ENCODE measurements at regions not wholly inside any gene's neighbourhood (a gene's known extent, or its start where the extent isn't known, plus 50 kb on each side); places are given as distances from the start of the nearest gene placed in this dataset.

GRCh38 chr13:21973437-21974125, 302.7 kb downstream of the FGF9 start:
- Histone ChIP-seq H3K9ac (ENCODE audit: low read length) (no peak overlapping the region), H3K18ac (ENCODE audit: low read length) (no peak overlapping the region), H3K4me2 (ENCODE audit: low read length) (no peak overlapping the region), H3K56ac (ENCODE audit: low read length) (no peak overlapping the region), H4K5ac (ENCODE audit: low read length) (no peak overlapping the region), H3K23ac (ENCODE audit: low read length) (no peak overlapping the region), H3K27me3 (ENCODE audit: insufficient read depth, low read length, poor library complexity) (no peaks in the 10 kb centered on the region), H3K79me1 (ENCODE audit: low read length) (no peaks in the 10 kb centered on the region), H3K36me3 (ENCODE audit: control insufficient read depth, insufficient read depth, low read length) (no peaks in the 10 kb centered on the region), H2BK120ac (ENCODE audit: low read depth, low read length) (no peak overlapping the region), H3K79me2 (ENCODE audit: control insufficient read depth, insufficient read depth, low read length) (no peaks in the 10 kb centered on the region), H2BK15ac (replicated peaks; ENCODE audit: low read depth) (no peak overlapping the region), H3K4me1 (ENCODE audit: control insufficient read depth, low read depth, low read length) (no peaks in the 10 kb centered on the region), H3K4ac (ENCODE audit: low read depth, low read length) (no peak overlapping the region), H3K27ac (ENCODE audit: low read depth, low read length) (no peak overlapping the region), H2AK5ac (ENCODE audit: low read length) (no peak overlapping the region), H3K4me3 (ENCODE audit: low read length) (no peak overlapping the region), H4K8ac (ENCODE audit: low read depth, low read length) (no peak overlapping the region), H2BK5ac (ENCODE audit: low read length) (no peak overlapping the region)
- DNase-seq: no peak
- no CpG with 5 or more reads among the region's 19 CpGs for WGBS (ENCODE audit: extremely low coverage, insufficient coverage, low lambda C conversion rate)

- Histone ChIP-seq H2BK5ac (ENCODE audit: low read length) (no peak overlapping the region), H3K56ac (ENCODE audit: low read length) (no peak overlapping the region), H3K79me1 (ENCODE audit: low read length) (no peaks in the 10 kb centered on the region), H3K27me3 (ENCODE audit: insufficient read depth, low read length, poor library complexity) (no peaks in the 10 kb centered on the region), H2BK15ac (replicated peaks; ENCODE audit: low read depth) (no peak overlapping the region), H3K4me3 (ENCODE audit: low read length) (no peak overlapping the region), H3K23ac (ENCODE audit: low read length) (no peak overlapping the region), H2BK120ac (ENCODE audit: low read depth, low read length) (no peak overlapping the region), H4K8ac (ENCODE audit: low read depth, low read length) (no peak overlapping the region), H3K4me2 (ENCODE audit: low read length) (no peak overlapping the region), H3K9ac (ENCODE audit: low read length) (no peak overlapping the region), H3K36me3 (ENCODE audit: control insufficient read depth, insufficient read depth, low read length) (no peaks in the 10 kb centered on the region), H2AK5ac (ENCODE audit: low read length) (no peak overlapping the region), H3K18ac (ENCODE audit: low read length) (no peak overlapping the region), H3K79me2 (ENCODE audit: control insufficient read depth, insufficient read depth, low read length) (no peaks in the 10 kb centered on the region), H4K5ac (ENCODE audit: low read length) (no peak overlapping the region), H3K4me1 (ENCODE audit: control insufficient read depth, low read depth, low read length) (no peaks in the 10 kb centered on the region), H3K27ac (ENCODE audit: low read depth, low read length) (no peak overlapping the region), H3K4ac (ENCODE audit: low read depth, low read length) (no peak overlapping the region)
- DNase-seq: no peak
- WGBS (ENCODE audit: extremely low coverage, insufficient coverage, low lambda C conversion rate): no CpG with 5 or more reads among the region's 8 CpGs
These were observed 303.9 kb downstream of the FGF9 start for GRCh38 chr13:21974741-21975140.

GRCh38 chr13:21976159-21976558, 305.3 kb downstream of the FGF9 start:
- H3K79me1 ChIP-seq (ENCODE audit: low read length): no peaks in the 10 kb centered on the region
- no peak overlapping the region for H2AK5ac ChIP-seq (ENCODE audit: low read length)
- no CpG with 5 or more reads among the region's 10 CpGs for WGBS (ENCODE audit: extremely low coverage, insufficient coverage, low lambda C conversion rate)

GRCh38 chr13:21979161-21979806, 308.4 kb downstream of the FGF9 start:
- Histone ChIP-seq H2BK5ac (ENCODE audit: low read length) (no peak overlapping the region), H3K4me1 (ENCODE audit: control insufficient read depth, low read depth, low read length) (peaks cover 3% of the 10 kb centered on the region), H3K79me2 (ENCODE audit: control insufficient read depth, insufficient read depth, low read length) (no peaks in the 10 kb centered on the region), H4K8ac (ENCODE audit: low read depth, low read length) (no peak overlapping the region), H2AK5ac (ENCODE audit: low read length) (no peak overlapping the region), H2BK120ac (ENCODE audit: low read depth, low read length) (no peak overlapping the region), H3K56ac (ENCODE audit: low read length) (no peak overlapping the region), H3K4ac (ENCODE audit: low read depth, low read length) (no peak overlapping the region), H3K9ac (ENCODE audit: low read length) (no peak overlapping the region), H3K18ac (ENCODE audit: low read length) (no peak overlapping the region), H3K27me3 (ENCODE audit: insufficient read depth, low read length, poor library complexity) (no peaks in the 10 kb centered on the region), H3K4me2 (ENCODE audit: low read length) (no peak overlapping the region), H3K23ac (ENCODE audit: low read length) (no peak overlapping the region), H3K4me3 (ENCODE audit: low read length) (no peak overlapping the region), H3K27ac (ENCODE audit: low read depth, low read length) (no peak overlapping the region), H4K5ac (ENCODE audit: low read length) (no peak overlapping the region), H3K36me3 (ENCODE audit: control insufficient read depth, insufficient read depth, low read length) (no peaks in the 10 kb centered on the region), H3K79me1 (ENCODE audit: low read length) (no peaks in the 10 kb centered on the region), H2BK15ac (replicated peaks; ENCODE audit: low read depth) (no peak overlapping the region)
- no peak for DNase-seq
- no CpG with 5 or more reads among the region's 20 CpGs for WGBS (ENCODE audit: extremely low coverage, insufficient coverage, low lambda C conversion rate)

More at GRCh38 chr13:21976159-21976558, 305.3 kb downstream of the FGF9 start:
- Histone ChIP-seq H3K27me3 (ENCODE audit: insufficient read depth, low read length, poor library complexity) (no peaks in the 10 kb centered on the region), H2BK5ac (ENCODE audit: low read length) (no peak overlapping the region), H3K4me3 (ENCODE audit: low read length) (no peak overlapping the region), H3K36me3 (ENCODE audit: control insufficient read depth, insufficient read depth, low read length) (no peaks in the 10 kb centered on the region), H4K5ac (ENCODE audit: low read length) (no peak overlapping the region), H4K8ac (ENCODE audit: low read depth, low read length) (no peak overlapping the region), H3K4ac (ENCODE audit: low read depth, low read length) (no peak overlapping the region), H3K18ac (ENCODE audit: low read length) (no peak overlapping the region), H3K56ac (ENCODE audit: low read length) (no peak overlapping the region), H3K4me2 (ENCODE audit: low read length) (no peak overlapping the region), H3K27ac (ENCODE audit: low read depth, low read length) (no peak overlapping the region), H3K9ac (ENCODE audit: low read length) (no peak overlapping the region), H3K23ac (ENCODE audit: low read length) (no peak overlapping the region), H3K79me2 (ENCODE audit: control insufficient read depth, insufficient read depth, low read length) (no peaks in the 10 kb centered on the region), H2BK120ac (ENCODE audit: low read depth, low read length) (no peak overlapping the region), H2BK15ac (replicated peaks; ENCODE audit: low read depth) (no peak overlapping the region), H3K4me1 (ENCODE audit: control insufficient read depth, low read depth, low read length) (peaks cover 3% of the 10 kb centered on the region)
- DNase-seq: peak; percentile 73

- no peak overlapping the region for H3K9ac ChIP-seq (ENCODE audit: low read length)
- no peak overlapping the region for H3K4me2 ChIP-seq (ENCODE audit: low read length)
- H3K27me3 ChIP-seq (ENCODE audit: insufficient read depth, low read length, poor library complexity): no peaks in the 10 kb centered on the region
- no CpG with 5 or more reads among the region's 2 CpGs for WGBS (ENCODE audit: extremely low coverage, insufficient coverage, low lambda C conversion rate)
- DNase-seq: no peak
- H3K18ac ChIP-seq (ENCODE audit: low read length): no peak overlapping the region
- no peak overlapping the region for H4K5ac ChIP-seq (ENCODE audit: low read length)
- H3K23ac ChIP-seq (ENCODE audit: low read length): no peak overlapping the region
- H3K4me1 ChIP-seq (ENCODE audit: control insufficient read depth, low read depth, low read length): peaks cover 3% of the 10 kb centered on the region
- no peak overlapping the region for H3K4ac ChIP-seq (ENCODE audit: low read depth, low read length)
- H3K27ac ChIP-seq (ENCODE audit: low read depth, low read length): no peak overlapping the region
- no peak overlapping the region for H2BK5ac ChIP-seq (ENCODE audit: low read length)
- no peaks in the 10 kb centered on the region for H3K36me3 ChIP-seq (ENCODE audit: control insufficient read depth, insufficient read depth, low read length)
- H3K79me1 ChIP-seq (ENCODE audit: low read length): no peaks in the 10 kb centered on the region
- no peak overlapping the region for H2BK15ac ChIP-seq (replicated peaks; ENCODE audit: low read depth)
- no peak overlapping the region for H3K56ac ChIP-seq (ENCODE audit: low read length)
- H3K4me3 ChIP-seq (ENCODE audit: low read length): no peak overlapping the region
- H2AK5ac ChIP-seq (ENCODE audit: low read length): no peak overlapping the region
- no peak overlapping the region for H2BK120ac ChIP-seq (ENCODE audit: low read depth, low read length)
- no peak overlapping the region for H4K8ac ChIP-seq (ENCODE audit: low read depth, low read length)
- H3K79me2 ChIP-seq (ENCODE audit: control insufficient read depth, insufficient read depth, low read length): no peaks in the 10 kb centered on the region
These were observed 309.2 kb downstream of the FGF9 start for GRCh38 chr13:21980049-21980448.
